ENCODE measurements at regions not wholly inside any gene's neighbourhood (a gene's known extent, or its start where the extent isn't known, plus 50 kb on each side); places are given as distances from the start of the nearest gene placed in this dataset.

GRCh38 chr1:209218981-209219380 is 364.5 kb upstream of the CAMK1G start:
- Histone ChIP-seq H3K27ac (ENCODE audit: low read depth in 1 of 2, low read length in 2 of 2) (no peak overlapping the region), H3K4me1 (ENCODE audit: insufficient read depth, low read length) (no peaks in the 10 kb centered on the region), H3K27me3 (ENCODE audit: control insufficient read depth in 1 of 2, insufficient read depth in 2 of 2, low read length in 2 of 2) (peaks cover 0 to 17% of the 10 kb centered on the region in 2 experiments), H3K36me3 (ENCODE audit: insufficient read depth, low read length) (no peaks in the 10 kb centered on the region), H3K9me3 (ENCODE audit: control insufficient read depth in 1 of 2, insufficient read depth in 1 of 2, low read length in 2 of 2) (peaks cover 0 to 13% of the 10 kb centered on the region in 2 experiments), H3K4me3 (ENCODE audit: low read length) (no peak overlapping the region)
- no peaks in the 10 kb centered on the region for H3K36me3 Mint-ChIP-seq (ENCODE audit: low read depth)
- H3K27ac Mint-ChIP-seq = no peak overlapping the region
- H3K9me3 Mint-ChIP-seq = peaks cover 6% of the 10 kb centered on the region
- no peak for DNase-seq
- ATAC-seq (ENCODE audit: poor library complexity) = no peak
- TF ChIP-seq CTCF (IDR thresholded peaks at IDR 0.05) = no peak
- H3K4me1 Mint-ChIP-seq (ENCODE audit: low read depth) = no peaks in the 10 kb centered on the region
- peaks cover 17% of the 10 kb centered on the region for H3K27me3 Mint-ChIP-seq
- intact Hi-C loops (cut with DNase I, micrococcal nuclease) = no loop called here
- CTCF ChIA-PET = no interaction called here
- no peak overlapping the region for H3K4me3 Mint-ChIP-seq
- POLR2A ChIA-PET = no interaction called here

GRCh38 chr1:209219791-209220524 is 363.6 kb upstream of the CAMK1G start:
- intact Hi-C loops (cut with DNase I, micrococcal nuclease) = no loop called here
- H3K4me3 ChIP-seq (ENCODE audit: low read length) = no peak overlapping the region
- no peak overlapping the region for H3K27ac ChIP-seq (ENCODE audit: low read depth in 1 of 2, low read length in 2 of 2)
- no peak overlapping the region for H3K27ac Mint-ChIP-seq
- H3K27me3 ChIP-seq (ENCODE audit: control insufficient read depth in 1 of 2, insufficient read depth in 2 of 2, low read length in 2 of 2) = peaks cover 0 to 17% of the 10 kb centered on the region in 2 experiments
- DNase-seq (no peak), ATAC-seq (ENCODE audit: poor library complexity) (no peak)
- H3K27me3 Mint-ChIP-seq = peaks cover 17% of the 10 kb centered on the region
- H3K4me1 ChIP-seq (ENCODE audit: insufficient read depth, low read length) = no peaks in the 10 kb centered on the region
- no peaks in the 10 kb centered on the region for H3K4me1 Mint-ChIP-seq (ENCODE audit: low read depth)
- ChIA-PET CTCF (no interaction called here), POLR2A (no interaction called here)
- peaks cover 0 to 13% of the 10 kb centered on the region in 2 experiments for H3K9me3 ChIP-seq (ENCODE audit: control insufficient read depth in 1 of 2, insufficient read depth in 1 of 2, low read length in 2 of 2)
- no peak for TF ChIP-seq CTCF (IDR thresholded peaks at IDR 0.05)
- no peak overlapping the region for H3K4me3 Mint-ChIP-seq
- H3K36me3 Mint-ChIP-seq (ENCODE audit: low read depth) = no peaks in the 10 kb centered on the region
- H3K9me3 Mint-ChIP-seq = peaks cover 6% of the 10 kb centered on the region
- H3K36me3 ChIP-seq (ENCODE audit: insufficient read depth, low read length) = no peaks in the 10 kb centered on the region

GRCh38 chr1:209222826-209223225 is 360.7 kb upstream of the CAMK1G start:
- intact Hi-C loops (cut with DNase I, micrococcal nuclease) = no loop called here
- no peak for ATAC-seq (ENCODE audit: poor library complexity)
- no peak for DNase-seq
- TF ChIP-seq CTCF (IDR thresholded peaks at IDR 0.05) = no peak
- Mint-ChIP-seq H3K27me3 (peaks cover 10% of the 10 kb centered on the region), H3K4me3 (no peak overlapping the region), H3K27ac (no peak overlapping the region), H3K4me1 (ENCODE audit: low read depth) (no peaks in the 10 kb centered on the region), H3K9me3 (no peaks in the 10 kb centered on the region), H3K36me3 (ENCODE audit: low read depth) (no peaks in the 10 kb centered on the region)
- ChIA-PET CTCF (no interaction called here), POLR2A (no interaction called here)
- Histone ChIP-seq H3K9me3 (ENCODE audit: control insufficient read depth in 1 of 2, insufficient read depth in 1 of 2, low read length in 2 of 2) (peaks cover 0 to 4% of the 10 kb centered on the region in 2 experiments), H3K27me3 (ENCODE audit: control insufficient read depth in 1 of 2, insufficient read depth in 2 of 2, low read length in 2 of 2) (peaks cover 0 to 7% of the 10 kb centered on the region in 2 experiments), H3K36me3 (ENCODE audit: insufficient read depth, low read length) (no peaks in the 10 kb centered on the region), H3K27ac (ENCODE audit: low read depth in 1 of 2, low read length in 2 of 2) (no peak overlapping the region), H3K4me3 (ENCODE audit: low read length) (no peak overlapping the region), H3K4me1 (ENCODE audit: insufficient read depth, low read length) (no peaks in the 10 kb centered on the region)
